Liver (tissue), 7 donors: ENCODE measurements at regions not wholly inside any gene's neighbourhood (a gene's known extent, or its start where the extent isn't known, plus 50 kb on each side); places are given as distances from the start of the nearest gene placed in this dataset.

ENCODE experiments used
- DNase-seq: peaks from one replicate; pipeline ENCODE4 v3.0.0-alpha.2; 2017; ENCODE audit warnings: low spot score
- H3K27ac ChIP-seq, 2 donors: one replicate each; pipeline ENCODE4 v1.7.0; 2013; ENCODE audit warnings: inconsistent platforms in 2 of 2, low read length in 2 of 2, control low read depth in 1 of 2, low read depth in 1 of 2, mild to moderate bottlenecking in 1 of 2
- H3K27me3 ChIP-seq, 4 donors: one replicate each; pipeline versions ENCODE4 v1.6.1 to v1.7.0; 2013; ENCODE audit warnings: low read length in 3 of 4, inconsistent platforms in 1 of 4, mild to moderate bottlenecking in 1 of 4, moderate library complexity in 1 of 4; ENCODE audit not compliant: control insufficient read depth in 4 of 4, insufficient read depth in 4 of 4
- H3K36me3 ChIP-seq, 4 donors: one replicate each; pipeline versions ENCODE4 v1.6.1 to v1.7.0; 2013; ENCODE audit warnings: low read length in 3 of 4, mild to moderate bottlenecking in 3 of 4, low read depth in 1 of 4, moderate library complexity in 1 of 4; ENCODE audit not compliant: control insufficient read depth in 4 of 4, insufficient read depth in 3 of 4
- H3K4me1 ChIP-seq, 4 donors: one replicate each; pipeline versions ENCODE4 v1.6.1 to v1.7.0; 2013; ENCODE audit warnings: low read length in 3 of 4, mild to moderate bottlenecking in 3 of 4, moderate library complexity in 1 of 4; ENCODE audit not compliant: control insufficient read depth in 4 of 4, insufficient read depth in 4 of 4
- H3K4me3 ChIP-seq, 3 donors: one replicate each; pipeline versions ENCODE4 v1.6.1 to v1.7.0; 2013; ENCODE audit warnings: low read length in 3 of 3, control low read depth in 1 of 3, low read depth in 1 of 3, mild to moderate bottlenecking in 1 of 3
- H3K9ac ChIP-seq, 2 donors: one replicate each; pipeline ENCODE4 v1.7.0; 2013; ENCODE audit warnings: low read length in 2 of 2, mild to moderate bottlenecking in 2 of 2, moderate library complexity in 2 of 2, control low read depth in 1 of 2, low read depth in 1 of 2
- H3K9me3 ChIP-seq, 4 donors: one replicate each; pipeline versions ENCODE4 v1.6.1 to v1.7.0; 2013; ENCODE audit warnings: low read length in 3 of 4; ENCODE audit not compliant: control insufficient read depth in 4 of 4
- ATF3 ChIP-seq: IDR thresholded peaks from 2 replicates; pipeline ENCODE4 v1.6.1; 2016; ENCODE audit warnings: antibody characterized with exemption
- EGR1 ChIP-seq, 2 donors: IDR thresholded peaks; 2 replicates each; pipeline ENCODE4 v1.6.1; 2016 to 2018; ENCODE audit warnings: antibody characterized with exemption in 2 of 2, low read depth in 2 of 2
- FOXA1 ChIP-seq: IDR thresholded peaks from 2 replicates; pipeline ENCODE4 v1.6.1; 2016; ENCODE audit warnings: antibody characterized with exemption
- FOXA2 ChIP-seq: IDR thresholded peaks from 2 replicates; pipeline ENCODE4 v1.6.1; 2016; ENCODE audit warnings: antibody characterized with exemption
- GABPA ChIP-seq, 2 donors: IDR thresholded peaks in 1 of 2; conservative IDR thresholded peaks in 1 of 2; 2 replicates each; pipeline ENCODE4 v1.6.1; 2016; ENCODE audit warnings: antibody characterized with exemption in 2 of 2, mild to moderate bottlenecking in 1 of 2, moderate library complexity in 1 of 2
- HNF4A ChIP-seq, 2 donors: conservative IDR thresholded peaks; 2 replicates each; pipeline ENCODE4 v1.6.1; 2016; ENCODE audit warnings: antibody characterized with exemption in 2 of 2, mild to moderate bottlenecking in 2 of 2
- HNF4G ChIP-seq: IDR thresholded peaks from 2 replicates; pipeline ENCODE4 v1.6.1; 2016; ENCODE audit warnings: antibody characterized with exemption
- JUND ChIP-seq, 2 donors: IDR thresholded peaks; 2 replicates each; pipeline ENCODE4 v1.6.1; 2016; ENCODE audit warnings: antibody characterized with exemption in 2 of 2
- NR2F2 ChIP-seq: IDR thresholded peaks from 2 replicates; pipeline ENCODE4 v1.6.1; 2016; ENCODE audit warnings: antibody characterized with exemption
- RAD21 ChIP-seq, 2 donors: IDR thresholded peaks; 2 replicates each; pipeline ENCODE4 v1.6.1; 2016; ENCODE audit warnings: antibody characterized with exemption in 2 of 2, mild to moderate bottlenecking in 2 of 2
- REST ChIP-seq: IDR thresholded peaks from 2 replicates; pipeline ENCODE4 v1.6.1; 2016; ENCODE audit warnings: antibody characterized with exemption, mild to moderate bottlenecking
- RXRA ChIP-seq, 2 donors: IDR thresholded peaks; 2 replicates each; pipeline ENCODE4 v1.6.1; 2017 to 2018; ENCODE audit warnings: antibody characterized with exemption in 2 of 2, mild to moderate bottlenecking in 1 of 2
- TAF1 ChIP-seq: conservative IDR thresholded peaks from 2 replicates; pipeline ENCODE4 v1.6.1; 2016; ENCODE audit warnings: antibody characterized with exemption, mild to moderate bottlenecking
- YY1 ChIP-seq: IDR thresholded peaks from 2 replicates; pipeline ENCODE4 v1.6.1; 2016; ENCODE audit warnings: antibody characterized with exemption, mild to moderate bottlenecking
- WGBS: extraction: QIAGEN DNeasy Blood & Tissue Kit; methylation state at CpG from one replicate; pipeline ENCODE4 v1.1.7; 2013; 5-methylcytosine and 5-hydroxymethylcytosine counted together
- TF ChIP-seq, protein P1 (sequence below): IDR thresholded peaks from 2 replicates; pipeline ENCODE4 v1.6.1; 2016; ENCODE audit warnings: antibody characterized with exemption
- TF ChIP-seq, protein P2 (sequence below): IDR thresholded peaks from 2 replicates; pipeline ENCODE4 v1.6.1; 2016; ENCODE audit warnings: antibody characterized with exemption
- donor health status: healthy.
- donor health status: healthy.
- donor health status: healthy.
- donor health status: healthy.

DNA sequence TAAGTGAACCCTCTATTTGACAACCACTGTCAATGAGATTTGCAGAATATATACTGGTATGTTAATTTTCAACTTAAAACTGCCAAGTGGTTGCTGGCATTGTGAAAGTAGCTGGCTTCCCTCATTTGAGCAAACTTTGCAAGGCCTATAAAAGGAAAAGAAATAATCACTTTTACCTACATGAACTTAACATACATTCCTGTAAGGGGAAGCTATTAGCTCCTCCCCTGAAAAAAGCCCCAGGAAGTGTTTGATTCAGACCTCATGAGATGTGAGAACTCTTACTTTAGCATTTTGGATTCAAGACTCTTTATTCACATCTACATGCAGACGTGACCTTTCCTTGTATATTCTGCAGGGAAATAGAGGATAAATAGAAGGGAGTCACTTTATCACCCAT lies 175.6 kb downstream of the OTUD1 start:
- H3K27me3 ChIP-seq: peaks cover 0 to 2% (median 0%) of the 10 kb centered on the region in 4 donors
- H3K9ac ChIP-seq: no peak overlapping the region
- no peak overlapping the region for H3K4me3 ChIP-seq
- WGBS: 75% methylated on average over 1 of the region's 1 CpG
- no peaks in the 10 kb centered on the region for H3K4me1 ChIP-seq
- H3K36me3 ChIP-seq: no peaks in the 10 kb centered on the region
- no peaks in the 10 kb centered on the region for H3K9me3 ChIP-seq
- DNase-seq: no peak
- TF ChIP-seq YY1 (no peak), RAD21 (IDR thresholded peaks at IDR 0.05) (no peak), GABPA (IDR thresholded peaks at IDR 0.05 in 1 of 2, conservative IDR thresholded peaks at IDR 0.05 in 1 of 2) (no peak), ATF3 (no peak), EGR1 (IDR thresholded peaks at IDR 0.05; ENCODE audit: low read depth in 2 of 2) (no peak), TAF1 (no peak), HNF4G (no peak), FOXA2 (no peak), RXRA (IDR thresholded peaks at IDR 0.05) (no peak), HNF4A (conservative IDR thresholded peaks at IDR 0.05) (no peak), JUND (IDR thresholded peaks at IDR 0.05) (no peak), FOXA1 (no peak), REST (no peak), NR2F2 (no peak)
- TF ChIP-seq, protein P1, sequence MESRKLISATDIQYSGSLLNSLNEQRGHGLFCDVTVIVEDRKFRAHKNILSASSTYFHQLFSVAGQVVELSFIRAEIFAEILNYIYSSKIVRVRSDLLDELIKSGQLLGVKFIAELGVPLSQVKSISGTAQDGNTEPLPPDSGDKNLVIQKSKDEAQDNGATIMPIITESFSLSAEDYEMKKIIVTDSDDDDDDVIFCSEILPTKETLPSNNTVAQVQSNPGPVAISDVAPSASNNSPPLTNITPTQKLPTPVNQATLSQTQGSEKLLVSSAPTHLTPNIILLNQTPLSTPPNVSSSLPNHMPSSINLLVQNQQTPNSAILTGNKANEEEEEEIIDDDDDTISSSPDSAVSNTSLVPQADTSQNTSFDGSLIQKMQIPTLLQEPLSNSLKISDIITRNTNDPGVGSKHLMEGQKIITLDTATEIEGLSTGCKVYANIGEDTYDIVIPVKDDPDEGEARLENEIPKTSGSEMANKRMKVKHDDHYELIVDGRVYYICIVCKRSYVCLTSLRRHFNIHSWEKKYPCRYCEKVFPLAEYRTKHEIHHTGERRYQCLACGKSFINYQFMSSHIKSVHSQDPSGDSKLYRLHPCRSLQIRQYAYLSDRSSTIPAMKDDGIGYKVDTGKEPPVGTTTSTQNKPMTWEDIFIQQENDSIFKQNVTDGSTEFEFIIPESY: no peak
- TF ChIP-seq, protein P2, sequence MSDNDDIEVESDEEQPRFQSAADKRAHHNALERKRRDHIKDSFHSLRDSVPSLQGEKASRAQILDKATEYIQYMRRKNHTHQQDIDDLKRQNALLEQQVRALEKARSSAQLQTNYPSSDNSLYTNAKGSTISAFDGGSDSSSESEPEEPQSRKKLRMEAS: no peak
- no peak overlapping the region for H3K27ac ChIP-seq

DNA sequence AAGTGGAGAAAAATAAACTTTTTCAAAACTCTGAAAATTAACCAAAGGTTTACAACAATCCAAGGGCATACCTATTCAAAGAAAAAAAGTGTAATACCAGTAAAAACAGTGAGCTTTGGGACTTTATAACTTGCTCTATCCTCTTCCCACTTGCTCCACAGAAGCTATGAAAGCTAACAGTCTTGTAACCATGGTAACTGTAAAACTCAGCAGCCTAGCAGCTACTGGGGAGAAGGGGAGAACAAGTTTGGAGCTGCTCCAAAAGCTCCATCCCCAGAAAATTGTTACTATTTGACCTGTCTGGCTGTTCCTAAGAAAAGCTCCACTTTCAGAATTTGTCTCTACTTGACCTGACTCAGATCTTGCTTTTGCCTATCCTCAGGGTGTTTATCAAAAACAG lies 191.5 kb downstream of the OTUD1 start:
- no peak for TF ChIP-seq YY1
- TF ChIP-seq RAD21 (IDR thresholded peaks at IDR 0.05): no peak
- TF ChIP-seq HNF4G: no peak
- TF ChIP-seq EGR1 (IDR thresholded peaks at IDR 0.05; ENCODE audit: low read depth in 2 of 2): no peak
- no peak for TF ChIP-seq ATF3
- TF ChIP-seq, protein P2: no peak
- TF ChIP-seq FOXA1: no peak
- no peak for TF ChIP-seq GABPA (IDR thresholded peaks at IDR 0.05 in 1 of 2, conservative IDR thresholded peaks at IDR 0.05 in 1 of 2)
- TF ChIP-seq HNF4A (conservative IDR thresholded peaks at IDR 0.05): no peak
- no peaks in the 10 kb centered on the region for H3K4me1 ChIP-seq
- no peak overlapping the region for H3K27ac ChIP-seq
- no peaks in the 10 kb centered on the region for H3K36me3 ChIP-seq
- H3K9me3 ChIP-seq: no peaks in the 10 kb centered on the region
- peaks cover 0 to 2% (median 0%) of the 10 kb centered on the region in 4 donors for H3K27me3 ChIP-seq
- H3K9ac ChIP-seq: no peak overlapping the region
- DNase-seq: no peak
- H3K4me3 ChIP-seq: no peak overlapping the region
